Limb (tissue), 2 donors: ENCODE measurements at regions not wholly inside any gene's neighbourhood (a gene's known extent, or its start where the extent isn't known, plus 50 kb on each side); places are given as distances from the start of the nearest gene placed in this dataset.
A peak's percentile ranks its signal among the peaks of the same experiment; 100 is the strongest.
"Not testable (repeated sequence)": the region's sequence is repeated elsewhere in the genome, so short reads cannot be mapped to it uniquely, and the experiment has no call there.

Experiments used
- DNase-seq, 2 donors: peaks; one replicate each; pipeline ENCODE4 v3.0.0-alpha.2; 2016; ENCODE audit errors: extremely low spot score in 2 of 2

DNA sequence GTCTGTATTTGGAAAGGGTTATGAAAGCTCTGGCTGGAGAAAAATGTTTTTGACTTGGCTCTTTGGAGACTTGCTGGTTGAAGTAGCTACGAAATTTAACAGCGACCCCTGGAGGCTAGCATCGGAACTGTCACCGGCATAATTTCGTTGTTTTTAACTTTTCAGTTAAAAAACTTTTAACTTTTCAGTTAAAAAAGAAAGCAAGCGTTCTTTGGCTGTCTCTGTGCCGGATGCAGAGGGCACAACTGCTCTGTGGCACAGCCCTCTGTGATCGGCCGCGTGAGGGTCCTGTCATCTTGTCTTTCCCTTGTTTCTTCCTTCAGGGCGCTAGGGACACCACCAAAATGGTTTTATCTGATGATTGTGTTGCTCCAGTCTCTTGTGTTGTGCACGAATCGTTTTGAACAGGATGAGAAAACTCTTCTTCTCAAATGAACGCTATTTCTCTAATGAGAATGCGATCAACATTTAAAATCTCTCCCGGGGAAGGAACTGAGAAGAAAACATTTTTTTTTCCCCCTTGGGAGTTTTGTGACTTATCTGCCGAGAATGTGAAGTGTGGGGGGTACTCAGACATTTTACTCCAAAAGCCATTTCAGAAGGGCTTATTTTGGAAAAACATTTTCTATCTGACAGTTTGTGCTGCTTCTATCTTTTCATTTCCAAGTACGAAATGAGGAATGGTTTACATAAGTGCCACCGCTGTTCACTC is 57.1 kb downstream of the ADCYAP1 start:
- DNase-seq = peak; percentile 53 to 63

DNA sequence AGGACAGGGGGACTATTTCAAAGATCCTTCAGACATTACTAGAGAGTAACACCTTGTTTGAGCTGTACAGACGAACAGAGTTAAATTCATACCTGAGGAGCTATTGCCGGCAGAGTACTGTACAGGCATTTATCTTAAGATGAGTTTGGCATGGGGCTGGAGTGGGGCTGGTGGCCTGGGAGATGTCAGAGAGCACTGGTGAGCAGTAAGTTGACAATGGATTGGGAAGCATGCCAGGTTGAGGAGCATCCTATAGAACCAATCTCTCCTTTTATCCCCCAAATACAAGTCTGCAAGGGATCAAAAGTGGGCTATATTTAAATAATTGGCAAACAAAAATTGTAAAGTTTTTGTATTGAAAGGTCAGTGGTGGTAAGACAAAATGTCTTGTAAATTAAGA is 58.6 kb downstream of the ADCYAP1 start:
- no peak for DNase-seq

DNA sequence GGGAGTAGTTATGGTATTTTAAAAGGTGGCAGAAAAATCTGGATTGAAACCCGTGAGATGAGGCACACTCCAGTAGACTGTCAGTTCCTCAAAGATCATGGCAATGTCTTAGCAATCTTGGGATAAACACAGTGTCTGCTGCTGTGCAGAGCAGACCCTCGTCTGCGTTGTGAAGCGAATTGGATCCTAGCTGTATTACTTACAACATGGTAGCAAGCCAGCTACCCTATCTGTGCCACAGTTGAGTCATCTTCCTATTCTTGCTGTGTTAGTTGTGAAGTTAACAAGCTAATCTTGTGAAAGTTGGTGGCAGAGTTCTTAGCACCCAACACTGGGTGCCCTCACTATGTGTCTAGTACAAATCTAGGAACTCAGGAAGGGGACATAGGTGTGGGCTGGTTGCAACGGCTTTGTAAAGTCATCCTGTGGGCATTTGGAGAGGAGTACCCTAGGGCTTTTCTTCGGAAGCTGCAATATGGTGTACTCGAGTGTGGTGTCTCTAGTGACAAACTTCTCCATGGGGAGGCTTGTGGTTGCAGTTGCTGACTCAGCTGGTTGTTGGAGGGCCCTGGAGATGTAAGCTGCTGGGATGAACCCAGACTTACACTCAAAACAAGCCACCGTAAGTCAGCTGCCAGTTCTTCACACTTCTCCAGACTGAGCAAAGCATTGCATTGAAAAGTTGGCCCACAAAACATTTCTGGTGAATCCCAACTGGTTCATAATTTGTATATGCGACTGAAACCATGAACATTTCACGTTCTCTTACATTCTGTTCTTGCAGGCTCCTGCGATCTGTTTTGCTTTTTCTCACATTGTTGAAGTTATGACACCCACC is 61.5 kb downstream of the ADCYAP1 start:
- no peak for DNase-seq

DNA sequence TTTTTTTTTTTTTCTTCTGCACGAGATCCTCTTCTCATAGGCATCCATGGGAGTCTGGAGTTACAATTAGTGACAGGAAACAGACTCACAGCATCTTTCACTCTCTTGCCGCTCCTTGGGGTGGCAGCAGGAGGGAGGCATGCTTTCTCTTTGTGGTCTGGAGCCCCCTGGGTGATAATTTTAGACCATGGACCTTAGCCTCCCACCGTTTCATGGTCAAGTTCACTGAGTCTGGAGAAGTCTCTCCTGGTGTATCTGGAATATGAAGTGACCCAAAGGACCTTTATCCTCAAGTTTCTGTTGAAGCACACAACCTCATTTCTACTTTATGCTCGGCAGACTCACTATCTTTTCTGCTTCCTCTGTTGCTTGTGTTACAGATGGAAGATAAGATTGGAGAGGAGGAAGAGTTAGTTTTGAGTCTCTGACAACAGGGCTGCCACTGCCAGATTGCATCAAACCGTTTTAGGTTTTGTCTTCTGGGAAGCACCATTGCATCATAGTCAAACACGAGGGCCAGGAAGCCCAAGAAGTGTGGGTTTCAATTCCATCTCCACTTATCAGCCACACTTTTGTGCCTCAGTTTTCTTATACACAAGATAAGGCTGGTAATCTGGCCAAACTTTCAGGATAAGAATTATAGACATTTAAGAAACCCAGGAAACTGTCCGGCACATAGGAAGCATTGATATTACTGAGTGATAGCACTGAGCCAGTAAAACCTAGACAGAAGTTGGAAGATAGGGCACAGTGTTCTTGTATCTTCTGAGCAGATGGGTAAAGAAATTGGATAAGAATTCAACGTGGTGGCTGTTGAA is 62.3 kb downstream of the ADCYAP1 start:
- DNase-seq = no peak

DNA sequence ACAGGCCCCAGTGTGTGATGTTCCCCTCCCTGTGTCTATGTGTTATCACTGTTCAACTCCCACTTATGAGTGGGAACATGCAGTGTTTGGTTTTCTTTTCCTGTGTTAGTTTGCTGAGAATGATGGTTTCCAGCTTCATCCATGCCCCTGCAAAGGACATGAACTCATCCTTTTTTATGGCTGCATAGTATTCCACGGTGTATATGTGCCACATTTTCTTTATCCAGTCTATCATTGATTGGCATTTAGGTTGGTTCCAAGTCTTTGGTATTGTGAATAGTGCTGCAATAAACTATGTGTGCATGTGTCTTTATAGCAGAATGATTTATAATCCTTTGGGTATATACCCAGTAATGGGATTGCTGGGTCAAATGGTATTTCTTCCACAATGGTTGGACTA is 64.2 kb downstream of the ADCYAP1 start:
- DNase-seq = not testable (repeated sequence)

DNA sequence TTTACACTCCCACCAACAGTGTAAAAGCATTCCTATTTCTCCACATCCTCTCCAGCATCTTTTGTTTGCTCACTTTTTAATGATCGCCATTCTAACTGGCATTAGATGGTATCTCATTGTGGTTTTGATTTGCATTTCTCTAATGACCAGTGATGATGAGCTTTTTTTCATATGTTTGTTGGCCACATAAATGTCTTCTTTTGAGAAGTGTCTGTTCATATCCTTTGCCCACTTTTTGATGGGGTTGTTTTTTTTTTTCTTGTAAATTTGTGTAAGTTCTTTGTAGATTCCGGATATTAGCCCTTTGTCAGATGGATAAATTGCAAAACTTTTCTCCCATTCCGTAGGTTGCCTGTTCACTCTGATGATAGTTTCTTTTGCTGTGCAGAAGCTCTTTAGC is 64.6 kb downstream of the ADCYAP1 start:
- DNase-seq = not testable (repeated sequence)

DNA sequence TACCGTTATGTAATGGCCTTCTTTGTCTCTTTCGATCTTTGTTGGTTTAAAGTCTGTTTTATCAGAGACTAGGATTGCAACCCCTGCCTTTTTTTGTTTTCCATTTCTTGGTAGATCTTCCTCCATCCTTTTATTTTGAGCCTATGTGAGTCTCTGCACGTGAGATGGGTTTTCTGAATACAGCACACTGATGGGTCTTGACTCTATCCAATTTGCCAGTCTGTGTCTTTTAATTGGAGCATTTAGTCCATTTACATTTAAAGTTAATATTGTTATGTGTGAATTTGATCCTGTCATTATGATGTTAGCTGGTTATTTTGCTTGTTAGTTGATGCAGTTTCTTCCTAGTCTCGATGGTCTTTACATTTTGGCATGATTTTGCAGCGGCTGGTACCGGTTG is 69.9 kb downstream of the ADCYAP1 start:
- DNase-seq = not testable (repeated sequence)

DNA sequence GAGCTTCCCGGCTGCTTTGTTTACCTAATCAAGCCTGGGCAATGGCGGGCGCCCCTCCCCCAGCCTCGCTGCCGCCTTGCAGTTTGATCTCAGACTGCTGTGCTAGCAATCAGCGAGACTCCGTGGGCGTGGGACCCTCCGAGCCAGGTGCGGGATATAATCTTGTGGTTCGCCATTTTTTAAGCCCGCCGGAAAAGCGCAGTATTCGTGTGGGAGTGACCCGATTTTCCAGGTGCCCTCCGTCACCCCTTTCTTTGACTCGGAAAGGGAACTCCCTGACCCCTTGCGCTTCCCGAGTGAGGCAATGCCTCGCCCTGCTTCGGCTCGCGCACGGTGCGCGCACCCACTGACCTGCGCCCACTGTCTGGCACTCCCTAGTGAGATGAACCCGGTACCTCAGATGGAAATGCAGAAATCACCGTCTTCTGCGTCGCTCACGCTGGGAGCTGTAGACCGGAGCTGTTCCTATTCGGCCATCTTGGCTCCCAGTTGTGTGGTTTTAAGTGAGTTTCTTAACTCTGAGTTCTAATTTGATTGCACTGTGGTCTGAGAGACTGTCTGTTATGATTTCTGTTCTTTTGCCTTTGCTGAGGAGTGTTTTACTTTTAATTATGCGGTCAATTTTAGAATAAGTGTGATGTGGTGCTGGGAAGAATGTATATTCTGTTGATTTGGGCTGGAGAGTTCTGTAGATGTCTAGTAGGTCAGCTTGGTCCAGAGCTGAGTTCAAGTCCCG is 71.9 kb downstream of the ADCYAP1 start:
- not testable (repeated sequence) for DNase-seq

DNA sequence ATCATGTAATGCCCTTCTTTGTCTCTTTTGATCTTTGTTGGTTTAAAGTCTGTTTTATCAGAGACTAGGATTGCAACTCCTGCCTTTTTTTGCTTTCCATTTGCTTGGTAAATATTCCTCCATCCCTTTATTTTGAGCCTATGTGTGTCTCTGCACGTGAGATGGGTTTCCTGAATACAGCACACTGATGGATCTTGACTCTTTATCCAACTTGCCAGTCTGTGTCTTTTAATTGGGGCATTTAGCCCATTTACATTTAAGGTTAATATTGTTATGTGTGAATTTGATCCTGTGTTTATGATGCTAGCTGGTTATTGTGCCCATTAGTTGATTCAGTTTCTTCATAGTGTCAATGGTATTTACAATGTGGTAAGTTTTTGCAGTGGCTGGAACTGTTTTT is 72.7 kb downstream of the ADCYAP1 start:
- not testable (repeated sequence) for DNase-seq

DNA sequence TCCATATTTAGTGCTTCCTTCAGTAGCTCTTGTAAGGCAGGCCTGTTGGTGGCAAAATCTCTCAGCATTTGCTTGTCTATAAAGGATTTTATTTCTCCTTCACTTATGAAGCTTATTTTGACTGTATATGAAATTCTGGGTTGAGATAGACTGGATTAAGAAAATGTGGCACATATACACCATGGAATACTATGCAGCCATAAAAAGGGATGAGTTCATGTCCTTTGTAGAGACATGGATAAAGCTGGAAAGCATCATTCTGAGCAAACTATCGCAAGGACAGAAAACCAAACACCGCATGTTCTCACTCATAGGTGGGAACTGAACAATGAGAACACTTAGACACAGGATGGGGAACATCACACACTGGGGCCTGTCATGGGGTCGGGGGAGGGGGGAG is 73.1 kb downstream of the ADCYAP1 start:
- DNase-seq = not testable (repeated sequence)

DNA sequence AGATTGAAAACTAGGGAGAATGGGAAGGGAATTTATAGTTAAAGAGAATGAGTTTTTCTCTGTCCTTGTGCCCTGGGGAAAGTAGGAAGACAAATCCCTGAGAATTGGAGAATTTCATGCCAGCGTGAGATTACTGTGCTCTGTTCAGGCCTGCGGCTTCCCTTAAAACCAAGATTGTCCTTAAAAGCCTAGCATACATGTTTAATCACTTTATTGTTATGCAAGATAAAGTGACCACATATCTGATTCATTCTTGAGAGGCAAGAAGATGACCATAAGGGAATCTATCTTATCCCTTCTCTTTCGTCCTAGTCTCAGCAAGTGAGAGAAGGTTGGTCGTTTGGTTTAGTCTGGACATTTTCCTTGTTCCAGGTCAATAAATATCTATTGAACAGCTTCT is 75.9 kb downstream of the ADCYAP1 start:
- no peak for DNase-seq

DNA sequence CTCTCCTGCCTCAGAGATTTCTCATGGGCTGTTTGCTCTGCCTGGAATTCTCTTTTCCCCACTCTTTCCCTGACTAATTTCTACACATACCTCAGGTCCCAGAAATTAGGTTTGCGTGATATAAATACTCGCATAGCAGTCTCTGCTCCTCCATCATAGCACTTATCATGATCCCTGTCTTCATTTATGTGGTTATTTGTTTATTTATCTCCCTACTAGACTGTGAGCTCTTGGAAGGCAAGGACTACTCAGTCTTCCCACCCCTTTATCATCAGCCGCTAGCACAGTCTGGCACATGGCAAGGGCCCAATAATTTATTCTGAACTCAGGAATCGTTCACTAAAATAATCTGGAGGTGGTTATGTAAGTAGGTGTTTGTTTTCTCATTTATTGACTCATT is 79.3 kb downstream of the ADCYAP1 start:
- DNase-seq = no peak

DNA sequence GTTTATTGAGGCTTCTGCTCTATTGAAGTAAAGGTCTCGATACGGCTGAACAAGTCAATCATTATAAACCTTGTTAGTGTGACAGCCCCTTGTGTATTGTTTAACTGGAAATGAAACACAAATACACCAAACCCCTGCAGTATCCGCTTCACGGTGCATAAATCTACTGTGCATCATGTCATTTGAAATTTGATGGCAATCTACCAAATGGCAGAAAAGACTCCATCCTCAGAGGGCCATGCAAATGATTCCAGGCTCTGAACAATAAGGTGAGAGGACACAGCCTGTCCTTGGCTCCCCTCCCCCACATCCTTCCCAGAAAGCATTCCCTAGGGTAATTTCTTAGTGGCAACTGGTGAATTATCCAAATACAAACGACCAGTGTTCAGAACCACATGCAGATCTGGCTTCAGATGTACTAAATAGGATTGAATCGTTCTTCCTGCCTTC is 80.6 kb downstream of the ADCYAP1 start:
- peak in 1 of 2 donors; percentile 38 for DNase-seq

DNA sequence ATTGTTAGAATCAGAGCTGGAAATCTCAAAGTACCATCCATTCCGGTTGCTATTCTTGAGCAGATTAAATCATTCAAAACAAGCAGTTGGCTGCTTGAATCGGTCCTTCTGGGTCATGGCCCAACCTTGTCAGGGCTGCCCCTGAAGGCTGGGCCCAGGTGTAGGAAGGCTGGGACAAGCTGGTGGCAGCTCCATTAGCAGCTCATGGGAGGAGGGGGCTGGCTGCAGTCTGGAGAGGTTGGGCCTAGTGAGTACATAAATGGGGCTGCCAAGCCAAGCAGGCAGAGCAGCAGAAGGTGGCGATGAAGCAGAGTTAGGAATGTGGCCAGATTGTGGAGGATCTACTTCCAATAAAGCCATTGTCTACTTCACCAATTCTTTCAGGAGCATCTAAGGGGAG is 81.4 kb downstream of the ADCYAP1 start:
- no peak for DNase-seq

DNA sequence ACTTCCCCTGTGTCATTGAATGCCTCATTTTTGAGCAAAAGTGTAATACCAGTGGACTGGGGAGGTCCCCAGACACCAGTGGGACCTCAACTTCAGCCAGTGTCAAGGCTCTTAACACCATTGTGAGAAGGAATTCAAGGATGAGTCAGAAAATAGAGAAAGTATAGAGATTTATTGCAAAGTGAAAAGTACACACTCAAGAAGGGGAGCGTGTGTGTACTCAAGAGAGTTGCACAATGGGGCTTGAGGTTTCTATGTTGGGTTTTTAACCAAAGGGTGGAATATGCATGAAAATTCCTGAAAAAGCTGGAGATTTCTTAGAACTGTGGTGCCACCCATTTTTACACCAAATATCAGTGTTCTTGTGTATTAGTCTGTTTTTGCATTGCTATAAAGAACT is 81.9 kb downstream of the ADCYAP1 start:
- DNase-seq = no peak

DNA sequence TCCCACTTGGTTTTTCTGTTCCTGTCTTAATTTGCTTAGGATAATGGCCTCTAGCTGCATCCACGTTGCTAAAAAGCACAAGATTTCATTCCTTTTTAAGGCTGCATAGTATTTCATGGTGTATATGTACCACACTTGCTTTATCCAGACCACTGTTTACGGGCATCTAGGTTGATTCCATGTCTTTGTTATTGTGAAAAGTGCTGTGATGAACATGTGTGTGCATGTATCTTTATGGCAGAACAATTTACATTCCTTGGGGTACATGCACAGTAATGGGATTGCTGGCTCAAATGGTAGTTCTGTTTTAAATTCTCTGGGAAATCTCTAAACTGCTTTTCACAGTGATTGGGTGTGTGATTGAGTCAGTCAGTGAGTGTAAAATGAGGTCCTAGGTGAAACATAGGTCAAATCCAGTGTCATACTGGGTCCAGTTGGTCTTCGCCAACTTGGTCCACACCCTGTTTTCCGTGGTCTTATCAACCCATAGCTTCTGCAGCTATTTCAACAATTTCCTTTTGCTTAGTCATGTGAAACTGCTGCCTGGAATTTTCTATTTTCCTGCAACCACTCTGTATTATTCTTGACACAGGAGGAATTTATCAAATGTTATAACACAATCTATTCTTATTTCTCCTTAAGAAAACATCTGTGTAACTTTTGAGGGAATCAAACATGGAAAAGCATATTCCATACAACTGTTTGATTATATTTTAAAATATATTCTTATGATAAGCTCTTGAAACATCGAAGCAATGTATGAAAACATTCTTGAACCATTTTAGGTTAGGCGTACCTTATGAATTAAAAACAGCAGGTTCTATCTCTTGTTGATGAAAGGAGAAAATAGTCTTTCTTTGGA is 82.9 kb downstream of the ADCYAP1 start:
- DNase-seq = no peak

DNA sequence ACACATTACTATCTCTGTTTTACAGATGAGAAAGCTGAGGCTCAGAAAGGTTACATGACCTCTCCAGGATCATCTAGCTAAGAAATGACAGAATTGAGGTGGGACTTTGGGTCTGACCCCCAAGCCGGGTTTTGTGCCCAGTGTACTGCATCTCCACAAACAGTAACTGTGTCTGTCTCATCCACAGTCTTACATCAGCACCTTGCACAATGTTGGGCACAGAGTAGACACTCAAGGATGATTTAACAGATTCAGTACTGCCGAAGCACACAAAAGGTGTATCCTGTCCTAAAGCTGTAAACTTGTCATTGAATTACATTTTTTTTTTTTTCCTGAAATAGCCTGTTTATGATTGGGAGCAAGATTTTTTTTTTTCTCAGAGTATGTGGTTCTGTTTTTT is 84.8 kb downstream of the ADCYAP1 start:
- no peak for DNase-seq

DNA sequence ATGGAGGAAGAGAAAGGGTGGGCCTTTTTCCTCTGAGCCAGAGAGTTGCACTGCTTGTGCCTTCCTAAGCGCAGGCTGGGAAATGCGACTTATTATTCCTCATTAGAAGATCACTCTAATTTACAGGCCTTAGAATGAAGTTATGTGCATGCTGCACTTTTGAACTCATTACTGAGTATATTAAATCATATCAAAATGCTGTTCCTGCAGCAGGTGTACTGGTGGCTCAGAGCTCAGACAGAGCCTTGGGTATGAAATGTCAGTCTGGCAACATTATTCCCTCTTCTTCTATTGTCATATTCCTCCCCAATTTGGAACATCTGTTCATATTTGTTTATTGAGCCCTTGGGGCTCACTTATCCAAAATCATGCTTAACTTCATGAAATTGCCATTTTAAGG is 85.5 kb downstream of the ADCYAP1 start:
- no peak for DNase-seq

DNA sequence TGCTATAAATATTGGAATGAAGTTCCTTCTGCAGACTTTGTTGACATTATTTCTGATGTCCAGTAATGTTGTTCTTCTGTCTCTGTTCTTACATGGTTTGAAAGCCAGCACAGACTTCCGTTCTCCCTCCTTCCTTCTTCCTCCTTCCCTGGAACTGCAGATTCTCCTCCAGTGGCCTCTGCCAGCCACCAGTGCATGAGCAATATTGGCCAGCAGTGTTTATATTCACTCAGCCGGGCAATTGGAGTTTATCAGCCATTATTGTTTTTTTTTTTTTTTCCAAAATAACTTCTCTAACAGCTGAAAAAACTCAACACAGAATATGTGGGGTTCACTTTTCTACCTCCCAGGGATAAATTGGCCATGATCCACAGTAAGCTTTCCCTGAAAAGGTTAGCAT is 86.8 kb downstream of the ADCYAP1 start:
- no peak for DNase-seq

DNA sequence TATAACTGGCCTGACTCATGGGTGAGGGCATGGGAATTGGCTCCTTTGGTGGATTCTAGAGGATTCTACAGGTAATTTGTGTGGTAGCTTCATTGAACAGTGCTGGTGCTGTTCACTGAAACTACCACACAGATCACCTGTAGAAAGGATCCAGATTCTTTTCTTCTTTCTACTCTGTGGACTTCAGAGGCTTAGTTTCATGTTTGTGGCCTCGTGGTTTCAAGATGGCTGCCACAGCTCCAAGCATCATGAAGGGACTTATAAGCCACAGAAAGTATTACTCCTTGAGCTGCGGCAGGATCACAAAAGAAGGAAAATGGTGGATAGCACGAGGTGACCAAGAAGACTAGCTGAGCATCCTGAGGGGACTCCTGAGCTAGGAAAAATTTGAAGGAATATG is 88.9 kb downstream of the ADCYAP1 start:
- no peak for DNase-seq
